Coronary artery (tissue), 2 donors: ENCODE measurements at regions not wholly inside any gene's neighbourhood (a gene's known extent, or its start where the extent isn't known, plus 50 kb on each side); places are given as distances from the start of the nearest gene placed in this dataset.

Experiments
- DNase-seq: peaks from one replicate; pipeline ENCODE4 v3.0.0-alpha.2; 2017; ENCODE audit warnings: low spot score
- H3K27ac ChIP-seq, 2 donors: fragments of 200-600 bp; sonication (generic); one replicate each; pipeline ENCODE4 v1.5.1; 2016 to 2019
- H3K4me3 ChIP-seq: fragments of 200-600 bp; sonication (generic); 2 replicates; pipeline ENCODE4 v1.5.1; 2016; ENCODE audit warnings: mild to moderate bottlenecking, moderate library complexity
- CTCF ChIP-seq: fragments of 200-600 bp; sonication (generic); IDR thresholded peaks from one replicate; pipeline ENCODE4 v1.5.1; 2019; ENCODE audit warnings: antibody characterized with exemption

GRCh38 chrX:7223271-7223670 lies 75.3 kb upstream of the PUDP start:
- Histone ChIP-seq H3K4me3 (no peak overlapping the region), H3K27ac (no peak overlapping the region)
- no peak for TF ChIP-seq CTCF
- no peak for DNase-seq

- Histone ChIP-seq H3K27ac (no peak overlapping the region), H3K4me3 (no peak overlapping the region)
- no peak for TF ChIP-seq CTCF
- no peak for DNase-seq
Measured at GRCh38 chrX:7220121-7220520, 72.2 kb upstream of the PUDP start.

GRCh38 chrX:7219153-7219705 lies 71.3 kb upstream of the PUDP start:
- H3K27ac ChIP-seq = no peak overlapping the region
- no peak for TF ChIP-seq CTCF

GRCh38 chrX:7218321-7219152 lies 70.6 kb upstream of the PUDP start:
- Histone ChIP-seq H3K27ac (no peak overlapping the region), H3K4me3 (no peak overlapping the region)
- TF ChIP-seq CTCF = no peak
- DNase-seq = no peak

More at GRCh38 chrX:7219153-7219705, 71.3 kb upstream of the PUDP start:
- no peak for DNase-seq
- no peak overlapping the region for H3K4me3 ChIP-seq

GRCh38 chrX:7216981-7217587 lies 69.1 kb upstream of the PUDP start:
- DNase-seq = no peak
- TF ChIP-seq CTCF = no peak
- Histone ChIP-seq H3K27ac (no peak overlapping the region), H3K4me3 (no peak overlapping the region)

- no peak for TF ChIP-seq CTCF
- Histone ChIP-seq H3K4me3 (no peak overlapping the region), H3K27ac (no peak overlapping the region)
- DNase-seq = no peak
Measured at GRCh38 chrX:7215842-7216241, 67.9 kb upstream of the PUDP start.
